KMS-11 (cell line): ENCODE measurements at regions not wholly inside any gene's neighbourhood (a gene's known extent, or its start where the extent isn't known, plus 50 kb on each side); places are given as distances from the start of the nearest gene placed in this dataset.

Experiments
- H2AFZ ChIP-seq: fragments of 200-600 bp; sonication (generic); 2 replicates; pipeline ENCODE4 v1.6.1; 2016; ENCODE audit warnings: antibody characterized with exemption, mixed run types, low read depth
- H3K27ac ChIP-seq: fragments of 200-600 bp; sonication (generic); 2 replicates; pipeline ENCODE4 v1.6.1; 2016; ENCODE audit warnings: mild to moderate bottlenecking, mixed run types
- H3K27me3 ChIP-seq: fragments of 200-600 bp; sonication (generic); 2 replicates; pipeline ENCODE4 v1.6.1; 2017; ENCODE audit warnings: mild to moderate bottlenecking, low read depth, mixed run types, moderate library complexity; ENCODE audit not compliant: insufficient read depth
- H3K36me3 ChIP-seq: fragments of 200-600 bp; sonication (generic); 2 replicates; pipeline ENCODE4 v1.6.1; 2017; ENCODE audit warnings: mild to moderate bottlenecking, mixed run types; ENCODE audit not compliant: insufficient read depth
- H3K4me1 ChIP-seq: fragments of 200-600 bp; sonication (generic); 2 replicates; pipeline ENCODE4 v1.6.1; 2016; ENCODE audit warnings: mild to moderate bottlenecking, low read depth, mixed run types; ENCODE audit not compliant: poor library complexity, severe bottlenecking
- H3K4me2 ChIP-seq: fragments of 200-600 bp; sonication (generic); 2 replicates; pipeline ENCODE4 v1.7.0; 2016; ENCODE audit warnings: mild to moderate bottlenecking, mixed run types
- H3K4me3 ChIP-seq: fragments of 200-600 bp; sonication (generic); IDR thresholded peaks from 2 replicates; pipeline ENCODE4 v1.6.1; 2017; ENCODE audit warnings: low read depth, low read length, mixed read lengths; ENCODE audit not compliant: insufficient read depth
- H3K79me2 ChIP-seq: fragments of 200-600 bp; sonication (generic); 2 replicates; pipeline ENCODE4 v1.6.1; 2016; ENCODE audit warnings: low read depth, mixed run types; ENCODE audit not compliant: insufficient read depth
- H3K9ac ChIP-seq: fragments of 200-600 bp; sonication (generic); 2 replicates; pipeline ENCODE4 v1.6.1; 2016; ENCODE audit warnings: mild to moderate bottlenecking, mixed run types
- H4K20me1 ChIP-seq: fragments of 200-600 bp; sonication (generic); 2 replicates; pipeline ENCODE4 v1.6.1; 2016; ENCODE audit warnings: mild to moderate bottlenecking, mixed run types; ENCODE audit not compliant: insufficient read depth
- TF ChIP-seq, protein P1 (sequence below): fragments of 200-600 bp; sonication (generic); conservative IDR thresholded peaks from 2 replicates; pipeline ENCODE4 v1.6.1; 2017; ENCODE audit warnings: low read depth, mild to moderate bottlenecking, antibody characterized with exemption, low read length, moderate library complexity, mixed read lengths

DNA sequence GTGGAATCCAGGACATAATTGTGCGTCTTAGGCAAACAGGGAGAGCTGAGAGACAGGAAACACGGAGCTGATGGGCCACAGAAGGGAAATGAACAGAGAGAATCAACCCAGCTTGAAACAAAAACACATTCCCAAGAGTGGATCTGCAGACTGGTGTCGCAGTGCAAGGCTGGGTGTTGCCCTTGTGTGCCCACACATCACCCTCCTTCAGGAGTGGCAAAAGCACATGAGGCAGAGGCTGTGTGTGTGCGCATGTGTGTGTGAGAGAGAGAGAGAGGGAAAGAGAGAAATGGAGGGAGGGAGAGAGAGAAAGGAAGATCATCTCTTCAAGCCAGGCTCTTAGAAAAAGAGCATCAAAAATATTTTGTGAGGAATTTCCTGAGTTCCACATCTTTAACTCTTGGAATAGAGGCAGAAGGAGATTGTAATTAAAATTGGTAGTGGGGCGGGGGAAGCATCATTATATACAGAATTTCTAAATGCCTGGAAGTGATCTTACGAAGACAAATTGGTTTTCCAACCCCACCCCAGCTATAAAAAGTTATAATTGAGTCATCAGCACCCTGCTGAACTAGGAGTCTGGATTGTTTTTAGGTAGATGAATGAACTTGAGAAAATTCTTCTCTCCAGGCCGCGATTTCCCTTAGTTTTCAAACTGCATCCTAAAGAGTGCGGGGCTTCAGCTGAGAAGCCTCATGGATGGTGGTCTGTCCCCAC lies 480.7 kb downstream of the NPHP4 start:
- Histone ChIP-seq H3K27me3 (peaks cover 54% of the 10 kb centered on the region; the same call in 1 of the 2 replicates), H2AFZ (no peak overlapping the region), H3K4me2 (no peak overlapping the region), H3K9ac (no peak overlapping the region), H3K4me3 (no peak overlapping the region), H3K4me1 (no peaks in the 10 kb centered on the region), H3K27ac (no peak overlapping the region), H3K36me3 (no peaks in the 10 kb centered on the region), H4K20me1 (no peaks in the 10 kb centered on the region), H3K79me2 (no peaks in the 10 kb centered on the region)
- TF ChIP-seq, protein P1, sequence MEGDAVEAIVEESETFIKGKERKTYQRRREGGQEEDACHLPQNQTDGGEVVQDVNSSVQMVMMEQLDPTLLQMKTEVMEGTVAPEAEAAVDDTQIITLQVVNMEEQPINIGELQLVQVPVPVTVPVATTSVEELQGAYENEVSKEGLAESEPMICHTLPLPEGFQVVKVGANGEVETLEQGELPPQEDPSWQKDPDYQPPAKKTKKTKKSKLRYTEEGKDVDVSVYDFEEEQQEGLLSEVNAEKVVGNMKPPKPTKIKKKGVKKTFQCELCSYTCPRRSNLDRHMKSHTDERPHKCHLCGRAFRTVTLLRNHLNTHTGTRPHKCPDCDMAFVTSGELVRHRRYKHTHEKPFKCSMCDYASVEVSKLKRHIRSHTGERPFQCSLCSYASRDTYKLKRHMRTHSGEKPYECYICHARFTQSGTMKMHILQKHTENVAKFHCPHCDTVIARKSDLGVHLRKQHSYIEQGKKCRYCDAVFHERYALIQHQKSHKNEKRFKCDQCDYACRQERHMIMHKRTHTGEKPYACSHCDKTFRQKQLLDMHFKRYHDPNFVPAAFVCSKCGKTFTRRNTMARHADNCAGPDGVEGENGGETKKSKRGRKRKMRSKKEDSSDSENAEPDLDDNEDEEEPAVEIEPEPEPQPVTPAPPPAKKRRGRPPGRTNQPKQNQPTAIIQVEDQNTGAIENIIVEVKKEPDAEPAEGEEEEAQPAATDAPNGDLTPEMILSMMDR, result no peak

DNA sequence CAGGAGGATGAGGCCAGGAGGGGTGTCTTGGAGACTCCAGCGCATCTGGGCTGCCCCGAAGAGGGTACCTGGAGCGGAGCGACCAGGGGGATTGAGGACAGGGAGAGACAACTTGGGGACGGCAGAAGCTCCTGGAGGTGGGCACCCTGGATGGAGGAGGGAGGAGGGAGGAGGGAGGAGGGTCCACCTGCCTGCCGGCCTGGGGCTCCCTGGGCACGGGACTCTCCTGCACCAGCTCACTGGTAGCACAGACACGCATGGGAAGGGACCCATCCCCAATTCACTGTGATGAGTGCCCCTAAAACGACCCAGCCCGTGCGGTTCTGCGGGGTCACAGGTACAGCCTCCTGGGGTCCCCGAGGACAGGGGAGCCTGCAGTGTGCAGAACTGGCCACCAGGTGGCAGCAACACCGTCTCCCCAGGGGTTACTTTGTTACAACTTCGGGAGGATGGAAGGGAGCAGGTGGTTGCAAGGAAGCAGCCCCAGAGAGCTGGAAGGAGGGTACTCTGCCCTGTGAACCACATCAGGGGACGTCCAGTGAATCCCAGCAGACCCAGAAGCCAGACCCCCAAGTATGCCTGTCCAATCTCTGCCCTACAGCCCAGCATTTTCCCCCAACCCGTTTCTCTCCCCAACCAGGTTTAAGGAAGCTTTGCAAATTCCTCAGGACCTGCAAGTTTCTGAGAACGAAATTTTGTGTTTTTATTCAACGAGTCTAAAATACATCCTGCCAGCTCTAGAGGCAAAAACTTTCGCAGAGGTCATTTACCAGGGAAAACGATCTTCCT lies 482.4 kb downstream of the NPHP4 start:
- H2AFZ ChIP-seq, result no peak overlapping the region
- no peaks in the 10 kb centered on the region for H3K79me2 ChIP-seq
- no peaks in the 10 kb centered on the region for H3K36me3 ChIP-seq
- peaks cover 68% of the 10 kb centered on the region; the same call in 1 of the 2 replicates for H3K27me3 ChIP-seq
- TF ChIP-seq, protein P1, result peak; percentile 96
- no peaks in the 10 kb centered on the region for H4K20me1 ChIP-seq
- no peak overlapping the region for H3K4me3 ChIP-seq
- no peak overlapping the region for H3K9ac ChIP-seq
- no peak overlapping the region for H3K27ac ChIP-seq
- no peaks in the 10 kb centered on the region for H3K4me1 ChIP-seq
- H3K4me2 ChIP-seq, result no peak overlapping the region

DNA sequence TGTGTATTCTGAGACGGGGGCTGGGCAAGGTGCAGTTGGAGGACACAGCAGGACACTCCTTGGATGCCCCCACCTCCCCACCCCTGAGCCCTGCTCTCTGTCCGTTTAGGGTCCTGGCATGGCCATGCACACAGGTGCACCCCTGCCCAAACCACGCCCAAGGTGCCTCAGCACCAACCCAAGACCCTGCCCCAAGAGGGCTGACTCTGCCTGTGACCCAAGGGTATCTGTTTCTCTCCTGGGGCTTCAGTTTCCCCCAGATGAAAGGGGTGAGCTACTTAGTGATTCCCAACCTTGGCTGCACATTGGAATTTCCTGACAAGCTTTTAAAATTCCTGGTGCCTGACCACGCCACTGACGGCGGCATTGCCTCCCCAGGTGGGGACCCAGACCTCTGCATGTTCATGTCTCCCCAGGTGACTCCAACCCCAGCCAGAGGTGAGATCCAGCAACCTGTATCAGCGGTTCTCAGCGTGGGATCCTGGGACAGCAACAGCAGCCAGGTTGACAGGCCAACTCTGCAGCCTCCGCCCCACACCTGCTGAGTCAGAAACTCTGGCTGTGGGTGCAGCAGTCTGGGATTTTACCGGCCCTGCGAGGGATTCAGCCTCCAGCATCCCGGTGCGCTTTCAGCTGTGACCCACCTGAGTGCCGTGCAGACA lies 483.4 kb downstream of the NPHP4 start:
- H3K4me1 ChIP-seq, result no peaks in the 10 kb centered on the region
- H2AFZ ChIP-seq, result no peak overlapping the region
- H3K79me2 ChIP-seq, result no peaks in the 10 kb centered on the region
- TF ChIP-seq, protein P1, result no peak
- H3K4me2 ChIP-seq, result no peak overlapping the region
- no peaks in the 10 kb centered on the region for H3K36me3 ChIP-seq
- H3K27me3 ChIP-seq, result peaks cover 67% of the 10 kb centered on the region
- no peak overlapping the region for H3K27ac ChIP-seq
- H4K20me1 ChIP-seq, result no peaks in the 10 kb centered on the region
- H3K9ac ChIP-seq, result no peak overlapping the region
- no peak overlapping the region for H3K4me3 ChIP-seq

DNA sequence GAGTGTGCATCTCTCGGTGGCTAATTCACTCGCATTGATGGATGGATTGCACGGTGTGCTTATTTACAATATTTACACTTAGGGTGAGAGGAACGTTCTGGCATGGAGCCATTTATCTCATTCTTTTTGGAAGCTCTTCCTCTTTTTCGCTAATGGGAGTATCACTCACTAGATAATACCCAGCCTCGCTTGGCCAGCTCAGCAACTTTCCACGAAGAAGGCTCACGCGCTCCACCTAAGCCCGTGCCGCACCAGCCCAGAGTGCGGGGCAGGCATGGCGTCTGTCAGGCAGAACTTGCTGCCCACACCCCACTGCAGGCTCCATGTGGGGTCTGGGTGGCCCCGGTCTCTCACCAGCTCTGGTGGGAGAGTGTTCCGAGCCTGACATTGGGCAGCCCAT lies 484.9 kb downstream of the NPHP4 start:
- H2AFZ ChIP-seq, result no peak overlapping the region
- TF ChIP-seq, protein P1, result no peak
- H3K27ac ChIP-seq, result no peak overlapping the region
- no peaks in the 10 kb centered on the region for H3K36me3 ChIP-seq
- H3K4me2 ChIP-seq, result no peak overlapping the region
- H3K4me3 ChIP-seq, result no peak overlapping the region
- no peaks in the 10 kb centered on the region for H3K79me2 ChIP-seq
- H4K20me1 ChIP-seq, result no peaks in the 10 kb centered on the region
- peaks cover 72% of the 10 kb centered on the region for H3K27me3 ChIP-seq
- H3K9ac ChIP-seq, result no peak overlapping the region
- no peaks in the 10 kb centered on the region for H3K4me1 ChIP-seq
